ENCODE measurements at regions not wholly inside any gene's neighbourhood (a gene's known extent, or its start where the extent isn't known, plus 50 kb on each side); places are given as distances from the start of the nearest gene placed in this dataset.

DNA sequence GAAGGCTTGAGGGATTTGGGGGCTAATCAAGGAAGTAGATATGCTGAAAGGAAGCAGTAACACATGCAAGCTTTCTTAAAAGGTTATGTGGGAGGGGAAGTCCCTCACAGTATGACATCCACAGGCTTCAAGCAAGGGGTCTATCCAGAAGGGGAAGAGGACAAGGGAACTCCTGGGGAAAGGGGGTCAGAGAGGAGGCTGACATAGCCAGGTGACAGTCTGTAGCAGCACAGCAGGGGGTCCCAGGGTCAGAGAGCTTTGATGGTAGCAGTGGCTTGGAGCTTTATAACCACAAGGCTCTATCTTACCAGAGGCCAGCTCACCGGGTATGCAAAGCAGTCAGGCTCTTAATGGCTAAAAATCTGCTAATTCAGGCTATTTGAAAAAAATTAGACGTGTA is 150.6 kb upstream of the NSMCE3 start:
- peak; percentile 19 for DNase-seq (ENCODE audit: low read depth)
- TF ChIP-seq, protein P1, sequence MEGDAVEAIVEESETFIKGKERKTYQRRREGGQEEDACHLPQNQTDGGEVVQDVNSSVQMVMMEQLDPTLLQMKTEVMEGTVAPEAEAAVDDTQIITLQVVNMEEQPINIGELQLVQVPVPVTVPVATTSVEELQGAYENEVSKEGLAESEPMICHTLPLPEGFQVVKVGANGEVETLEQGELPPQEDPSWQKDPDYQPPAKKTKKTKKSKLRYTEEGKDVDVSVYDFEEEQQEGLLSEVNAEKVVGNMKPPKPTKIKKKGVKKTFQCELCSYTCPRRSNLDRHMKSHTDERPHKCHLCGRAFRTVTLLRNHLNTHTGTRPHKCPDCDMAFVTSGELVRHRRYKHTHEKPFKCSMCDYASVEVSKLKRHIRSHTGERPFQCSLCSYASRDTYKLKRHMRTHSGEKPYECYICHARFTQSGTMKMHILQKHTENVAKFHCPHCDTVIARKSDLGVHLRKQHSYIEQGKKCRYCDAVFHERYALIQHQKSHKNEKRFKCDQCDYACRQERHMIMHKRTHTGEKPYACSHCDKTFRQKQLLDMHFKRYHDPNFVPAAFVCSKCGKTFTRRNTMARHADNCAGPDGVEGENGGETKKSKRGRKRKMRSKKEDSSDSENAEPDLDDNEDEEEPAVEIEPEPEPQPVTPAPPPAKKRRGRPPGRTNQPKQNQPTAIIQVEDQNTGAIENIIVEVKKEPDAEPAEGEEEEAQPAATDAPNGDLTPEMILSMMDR (IDR thresholded peaks at IDR 0.05; ENCODE audit: insufficient read depth, low read depth, low read length, missing control alignments): no peak
- H3K4me3 ChIP-seq (ENCODE audit: low read depth, low read length): no peak overlapping the region

DNA sequence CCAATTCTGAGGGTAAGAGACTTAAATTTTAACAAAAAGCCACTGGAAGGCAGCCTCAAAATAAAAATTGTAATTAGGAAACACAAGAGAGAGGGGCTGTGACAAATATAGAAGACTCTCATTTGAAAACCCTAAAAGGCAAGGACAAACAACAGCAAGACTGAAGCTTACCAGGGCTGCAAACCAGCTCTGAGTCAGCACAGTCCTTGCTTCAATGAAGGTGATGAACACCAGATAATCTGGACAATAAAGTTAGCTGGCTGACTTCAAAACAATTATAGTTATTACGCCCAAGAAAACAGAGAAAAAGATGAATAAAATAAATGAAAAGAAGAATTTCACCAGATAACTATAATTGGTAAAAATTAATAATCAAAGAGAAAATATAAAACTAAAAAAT is 149.3 kb upstream of the NSMCE3 start:
- TF ChIP-seq, protein P1 (IDR thresholded peaks at IDR 0.05; ENCODE audit: insufficient read depth, low read depth, low read length, missing control alignments): no peak
- H3K4me3 ChIP-seq (ENCODE audit: low read depth, low read length): no peak overlapping the region
- DNase-seq (ENCODE audit: low read depth): peak; percentile 26

DNA sequence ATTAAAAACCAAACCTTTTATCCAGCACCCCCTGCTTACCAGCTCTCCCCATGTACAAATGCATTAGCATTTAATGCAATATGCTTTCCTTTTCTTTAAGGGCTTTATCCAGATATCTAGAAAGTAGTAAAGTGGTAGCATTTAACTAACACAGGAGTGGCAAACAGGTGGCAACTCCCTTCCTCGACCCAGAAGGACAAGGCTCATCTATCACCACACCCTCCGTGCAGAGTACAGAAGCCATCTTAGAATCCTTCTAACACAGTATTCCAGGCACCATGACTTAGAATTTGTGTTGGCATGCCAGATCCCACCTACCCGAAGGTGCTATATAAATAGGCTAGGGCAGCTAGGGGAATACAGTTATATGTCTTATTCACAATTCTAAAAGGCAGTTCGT is 148.6 kb upstream of the NSMCE3 start:
- DNase-seq (ENCODE audit: low read depth): no peak
- H3K4me3 ChIP-seq (ENCODE audit: low read depth, low read length): no peak overlapping the region
- TF ChIP-seq, protein P1 (IDR thresholded peaks at IDR 0.05; ENCODE audit: insufficient read depth, low read depth, low read length, missing control alignments): no peak

DNA sequence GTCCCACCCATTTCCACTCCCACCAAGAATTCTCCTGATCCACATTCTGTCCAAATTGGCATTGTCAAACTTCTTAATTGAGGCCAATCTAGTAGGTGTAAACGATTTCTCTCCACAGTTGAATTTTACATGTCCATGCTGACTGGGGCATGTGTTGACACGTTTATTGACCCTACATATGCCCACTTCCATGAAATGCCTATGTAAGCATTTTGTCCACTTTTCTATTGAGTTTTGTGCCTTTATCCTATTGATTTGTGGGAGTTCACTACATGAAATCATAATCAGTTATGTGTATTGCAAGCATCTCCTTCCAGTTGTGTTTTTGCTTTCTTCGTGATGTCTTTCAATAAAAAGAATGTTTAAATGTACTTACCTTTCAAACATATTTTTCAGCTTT is 141.7 kb upstream of the NSMCE3 start:
- no peak for DNase-seq (ENCODE audit: low read depth)
- H3K4me3 ChIP-seq (ENCODE audit: low read depth, low read length): no peak overlapping the region
- TF ChIP-seq, protein P1 (IDR thresholded peaks at IDR 0.05; ENCODE audit: insufficient read depth, low read depth, low read length, missing control alignments): no peak

DNA sequence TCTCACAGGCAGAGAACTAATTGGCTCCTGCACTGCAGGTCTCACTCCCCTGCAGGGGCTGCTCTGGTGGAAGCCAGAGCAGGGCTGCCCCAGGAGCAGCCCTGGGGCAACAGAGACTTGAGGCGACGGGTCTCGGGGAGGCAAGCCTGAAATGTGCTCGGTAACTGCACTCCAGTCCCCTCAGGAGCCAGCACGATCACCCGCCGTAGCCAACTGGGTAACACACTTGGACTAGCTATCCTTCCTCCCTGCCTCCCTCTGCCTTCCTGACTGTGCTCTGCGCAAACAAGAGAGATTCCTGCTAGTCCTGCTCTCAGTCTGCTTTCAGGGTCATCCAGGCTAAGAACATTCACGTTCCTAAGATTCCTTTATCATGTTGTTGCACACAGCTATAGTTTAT is 140.7 kb upstream of the NSMCE3 start:
- DNase-seq (ENCODE audit: low read depth): no peak
- H3K4me3 ChIP-seq (ENCODE audit: low read depth, low read length): no peak overlapping the region
- TF ChIP-seq, protein P1 (IDR thresholded peaks at IDR 0.05; ENCODE audit: insufficient read depth, low read depth, low read length, missing control alignments): no peak

DNA sequence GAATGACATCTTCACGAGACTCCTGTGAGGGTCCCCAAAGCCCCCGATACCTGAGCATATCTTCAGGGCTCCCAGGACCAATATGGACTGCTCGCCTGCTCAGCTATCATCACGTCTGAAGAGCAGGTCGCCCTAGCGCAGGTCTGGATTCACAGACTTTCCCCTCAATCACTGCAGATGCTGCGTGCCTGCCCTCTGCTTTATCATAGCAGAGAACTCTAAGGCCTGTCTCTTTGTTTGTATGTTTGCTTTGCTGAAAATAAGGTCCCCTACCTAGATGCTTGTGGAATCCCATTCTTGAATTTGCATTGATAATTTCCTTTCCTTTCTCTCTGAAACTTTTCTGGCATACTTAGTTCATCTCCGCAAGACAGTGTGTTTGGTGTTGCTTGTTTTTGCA is 140.3 kb upstream of the NSMCE3 start:
- no peak overlapping the region for H3K4me3 ChIP-seq (ENCODE audit: low read depth, low read length)
- TF ChIP-seq, protein P1 (IDR thresholded peaks at IDR 0.05; ENCODE audit: insufficient read depth, low read depth, low read length, missing control alignments): no peak
- no peak for DNase-seq (ENCODE audit: low read depth)

DNA sequence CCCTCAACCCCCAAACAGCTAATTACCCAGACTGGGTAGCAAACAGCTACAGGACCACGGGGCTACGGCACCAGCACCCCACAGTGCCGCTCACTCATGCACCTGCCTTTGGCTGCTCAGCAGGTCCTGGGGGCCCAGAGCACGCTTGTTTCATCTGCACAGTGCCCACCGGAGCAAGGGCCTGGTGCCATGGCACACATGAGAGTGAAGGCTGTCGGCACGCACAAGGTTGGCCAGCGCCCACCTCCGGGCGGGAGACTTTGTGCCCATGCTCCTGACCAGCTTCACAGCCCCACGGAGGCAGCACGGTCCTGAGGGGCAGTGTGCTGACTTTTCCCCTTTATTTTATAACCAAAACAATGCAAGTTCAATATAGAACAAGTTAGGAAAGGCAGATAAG is 135.9 kb upstream of the NSMCE3 start:
- TF ChIP-seq, protein P1 (IDR thresholded peaks at IDR 0.05; ENCODE audit: insufficient read depth, low read depth, low read length, missing control alignments): no peak
- H3K4me3 ChIP-seq (ENCODE audit: low read depth, low read length): no peak overlapping the region
- DNase-seq (ENCODE audit: low read depth): no peak
